CD1c-positive myeloid dendritic cell (primary cell): ENCODE measurements at regions not wholly inside any gene's neighbourhood (a gene's known extent, or its start where the extent isn't known, plus 50 kb on each side); places are given as distances from the start of the nearest gene placed in this dataset.
A peak's percentile ranks its signal among the peaks of the same experiment; 100 is the strongest.

ENCODE experiments used
- DNase-seq: peaks from one replicate; pipeline ENCODE4 v3.0.0-alpha.2; 2016; ENCODE audit errors: extremely low spot score

- no peak for DNase-seq
Measured at GRCh38 chr7:32428546-32428945, 61.6 kb downstream of the LSM5 start.

GRCh38 chr7:32427769-32428291 lies 62.4 kb downstream of the LSM5 start:
- DNase-seq, result peak; percentile 70

- no peak for DNase-seq
Measured at GRCh38 chr7:32416846-32417245, 73.3 kb downstream of the LSM5 start.

GRCh38 chr7:32415936-32416335 lies 74.2 kb downstream of the LSM5 start:
- no peak for DNase-seq

- DNase-seq, result no peak
Measured at GRCh38 chr7:32415519-32415918, 74.7 kb downstream of the LSM5 start.

- no peak for DNase-seq
Measured at GRCh38 chr7:32412471-32412870, 77.7 kb downstream of the LSM5 start.

- no peak for DNase-seq
Measured at GRCh38 chr7:32410545-32410944, 79.6 kb downstream of the LSM5 start.

- no peak for DNase-seq
Measured at GRCh38 chr7:32406386-32406785, 83.8 kb downstream of the LSM5 start.

- DNase-seq, result no peak
Measured at GRCh38 chr7:32403463-32404229, 86.5 kb downstream of the LSM5 start.

- no peak for DNase-seq
Measured at GRCh38 chr7:32400676-32401075, 89.5 kb downstream of the LSM5 start.

- no peak for DNase-seq
Measured at GRCh38 chr7:32399311-32399710, 90.9 kb downstream of the LSM5 start.

GRCh38 chr7:32395168-32395567 lies 95.0 kb downstream of the LSM5 start:
- no peak for DNase-seq

GRCh38 chr7:32393861-32394260 lies 96.3 kb downstream of the LSM5 start:
- no peak for DNase-seq

- no peak for DNase-seq
Measured at GRCh38 chr7:32390210-32390609, 100.0 kb downstream of the LSM5 start.

- no peak for DNase-seq
Measured at GRCh38 chr7:32385316-32385956, 104.7 kb downstream of the LSM5 start.

- DNase-seq, result no peak
Measured at GRCh38 chr7:32381024-32381601, 109.1 kb downstream of the LSM5 start.

GRCh38 chr7:32379510-32380112 lies 110.6 kb downstream of the LSM5 start:
- DNase-seq, result no peak

- no peak for DNase-seq
Measured at GRCh38 chr7:32378988-32379387, 111.2 kb downstream of the LSM5 start.

- DNase-seq, result no peak
Measured at GRCh38 chr7:32364581-32364980, 125.6 kb downstream of the LSM5 start.

- DNase-seq, result no peak
Measured at GRCh38 chr7:32360127-32360526, 130.1 kb downstream of the LSM5 start.

- DNase-seq, result no peak
Measured at GRCh38 chr7:32357535-32358277, 132.5 kb downstream of the LSM5 start.
